B cell (primary cell): ENCODE measurements at regions not wholly inside any gene's neighbourhood (a gene's known extent, or its start where the extent isn't known, plus 50 kb on each side); places are given as distances from the start of the nearest gene placed in this dataset.

Source experiments
- ATAC-seq: fragments of 200-7000 bp; cut with Tn5 transposase; one replicate; pipeline ENCODE4 v1.10.0; 2021; ENCODE audit warnings: low read depth, mild to moderate bottlenecking, moderate number of reproducible peaks, moderate library complexity
- CTCF ChIA-PET: fragments of 350-600 bp; sonication (Branson Sonifier 250); formaldehyde crosslinking; loops from one replicate; lab custom pipeline; 2021; ENCODE audit warnings: antibody characterized with exemption, inconsistent platforms; lab: Charles Lee
- POLR2A ChIA-PET: fragments of 350-600 bp; sonication (Branson Sonifier 250); formaldehyde crosslinking; loops from one replicate; lab custom pipeline; 2021; ENCODE audit warnings: antibody characterized with exemption; lab: Charles Lee
- DNase-seq: peaks from one replicate; pipeline ENCODE4 v3.0.0; 2013
- H2AFZ ChIP-seq: 2 replicates; pipeline ENCODE4 v1.6.1; 2012; ENCODE audit warnings: mild to moderate bottlenecking, low read depth, low read length; ENCODE audit not compliant: insufficient read depth, poor library complexity, severe bottlenecking
- H3K27ac ChIP-seq, 2 donors: 1 replicate in 1 of 2; 2 replicates in 1 of 2; pipeline ENCODE4 v1.5.1; 2012 to 2013; ENCODE audit warnings: low read length in 2 of 2, mild to moderate bottlenecking in 2 of 2, moderate library complexity in 1 of 2
- H3K27me3 ChIP-seq, 4 experiments: fragments of 200-600 bp in 1 of 4; sonication (generic) in 1 of 4; replicated peaks in 1 of 4; 1 replicate in 2 of 4; 2 replicates in 2 of 4; pipeline versions ENCODE4 v1.6.1 to v1.7.0; 2013 to 2016; ENCODE audit warnings: low read length in 3 of 4, mild to moderate bottlenecking in 2 of 4, mixed read lengths in 1 of 4, moderate library complexity in 1 of 4; ENCODE audit not compliant: insufficient read depth in 4 of 4, control insufficient read depth in 3 of 4; ENCODE audit errors: control extremely low read depth in 1 of 4
- H3K36me3 ChIP-seq, 2 experiments: replicated peaks in 1 of 2; 1 replicate in 1 of 2; 2 replicates in 1 of 2; pipeline versions ENCODE4 v1.6.1 to v1.7.1; 2013; ENCODE audit warnings: low read length in 1 of 2; ENCODE audit not compliant: insufficient read depth in 2 of 2, control insufficient read depth in 1 of 2; ENCODE audit errors: control extremely low read depth in 1 of 2, extremely low read depth in 1 of 2
- H3K4me1 ChIP-seq, 2 donors: fragments of 200-600 bp in 1 of 2; sonication (generic) in 1 of 2; 1 replicate in 1 of 2; 2 replicates in 1 of 2; pipeline versions ENCODE4 v1.5.1 to v1.6.1; 2013 to 2017; ENCODE audit warnings: low read length in 2 of 2; ENCODE audit not compliant: control insufficient read depth in 2 of 2, insufficient read depth in 2 of 2
- H3K4me2 ChIP-seq: replicated peaks from 2 replicates; pipeline ENCODE3; 2012; ENCODE audit warnings: mild to moderate bottlenecking, low read depth, low read length; ENCODE audit not compliant: poor library complexity, severe bottlenecking
- H3K4me3 ChIP-seq, 5 experiments: fragments of 200-600 bp in 1 of 5; sonication (generic) in 1 of 5; 1 replicate in 3 of 5; 2 replicates in 2 of 5; pipeline versions ENCODE4 v1.5.1 to v1.7.0; 2011 to 2016; ENCODE audit warnings: low read length in 4 of 5, mild to moderate bottlenecking in 4 of 5, low read depth in 2 of 5, control low read depth in 1 of 5, moderate library complexity in 1 of 5; ENCODE audit not compliant: insufficient read depth in 1 of 5; ENCODE audit errors: control extremely low read depth in 1 of 5, extremely low read depth in 1 of 5
- H3K79me2 ChIP-seq: fragments of 200-600 bp; sonication (generic); one replicate; pipeline ENCODE4 v1.6.0; 2016; ENCODE audit warnings: low read length; ENCODE audit not compliant: control insufficient read depth, insufficient read depth
- H3K9ac ChIP-seq: fragments of 200-600 bp; sonication (generic); 2 replicates; pipeline ENCODE4 v1.6.1; 2017; ENCODE audit warnings: mild to moderate bottlenecking, low read length, moderate library complexity
- H3K9me3 ChIP-seq, 3 donors: one replicate each; pipeline versions ENCODE4 v1.6.1 to v1.7.1; 2013; ENCODE audit warnings: low read length in 2 of 3; ENCODE audit not compliant: control insufficient read depth in 2 of 3, insufficient read depth in 1 of 3; ENCODE audit errors: control extremely low read depth in 1 of 3
- H4K20me1 ChIP-seq: 2 replicates; pipeline ENCODE4 v1.6.0; 2012; ENCODE audit warnings: mild to moderate bottlenecking, low read length; ENCODE audit not compliant: insufficient read depth, control insufficient read depth, poor library complexity, severe bottlenecking
- H3K27ac Mint-ChIP-seq: one replicate; pipeline ENCODE4 v1.8.0; 2021; ENCODE audit warnings: mixed read lengths
- H3K27me3 Mint-ChIP-seq: one replicate; pipeline ENCODE4 v1.8.0; 2021; ENCODE audit warnings: mixed read lengths
- H3K4me1 Mint-ChIP-seq: one replicate; pipeline ENCODE4 v1.8.0; 2021; ENCODE audit warnings: mixed read lengths
- H3K4me3 Mint-ChIP-seq: one replicate; pipeline ENCODE4 v1.8.0; 2021; ENCODE audit warnings: mixed read lengths
- H3K9me3 Mint-ChIP-seq: one replicate; pipeline ENCODE4 v1.8.0; 2022; ENCODE audit warnings: mixed read lengths; ENCODE audit not compliant: insufficient read depth
- EZH2 ChIP-seq: IDR thresholded peaks from 2 replicates; pipeline ENCODE4 v1.6.1; 2012; ENCODE audit warnings: borderline replicate concordance, low read depth, mild to moderate bottlenecking, moderate library complexity, low read length; ENCODE audit not compliant: insufficient read depth, poor library complexity, severe bottlenecking
- WGBS: methylation state at CpG from one replicate; pipeline ENCODE4 v1.1.5; 2013; ENCODE audit warnings: missing lambda C conversion rate; ENCODE audit not compliant: insufficient coverage; 5-methylcytosine and 5-hydroxymethylcytosine counted together
- intact Hi-C: fragments of 100-400 bp; cut with micrococcal nuclease; formaldehyde crosslinking; loops from one replicate; pipeline ENCODE4 v1.10.0; 2022
- TF ChIP-seq, protein P1 (sequence below): fragments of 200-600 bp; IDR thresholded peaks from one replicate; pipeline ENCODE4 v1.8.0; 2022; ENCODE audit warnings: antibody characterized with exemption, mild to moderate bottlenecking

DNA sequence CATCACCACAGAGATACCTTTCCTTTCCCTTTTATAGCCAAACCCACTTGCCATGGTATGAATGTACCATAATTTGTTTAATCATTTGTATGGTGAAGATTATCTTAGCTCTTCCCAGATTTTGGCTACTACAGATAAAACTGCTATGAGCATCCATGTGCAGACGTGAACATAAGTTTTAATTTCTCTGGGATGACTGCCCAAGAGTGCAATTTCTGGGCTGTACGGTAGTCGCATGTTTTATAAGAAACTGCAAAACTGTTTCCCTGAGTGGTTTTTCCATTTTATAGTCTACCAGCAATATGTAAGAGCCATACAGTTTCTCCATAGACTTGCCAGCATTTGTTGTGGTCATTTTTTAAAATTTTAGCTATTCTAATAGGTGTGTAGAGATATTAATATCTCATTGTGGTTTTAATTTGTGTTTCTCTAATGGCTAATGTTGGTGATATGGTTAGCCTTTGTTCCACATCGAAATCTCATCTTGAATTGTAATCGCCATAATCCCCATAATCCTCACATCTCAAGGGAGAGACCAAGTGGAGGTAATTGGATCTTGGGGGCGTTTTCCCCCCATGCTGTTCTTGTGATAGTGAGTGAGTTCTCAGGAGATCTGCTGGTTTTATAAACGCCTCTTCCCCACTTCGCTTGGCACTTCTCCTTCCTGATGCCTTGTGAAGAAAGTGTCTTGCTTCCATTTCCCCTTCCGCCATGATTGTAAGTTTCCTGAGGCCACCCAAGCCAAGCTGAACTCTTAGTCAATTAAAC lies 628.5 kb upstream of the KLHL29 start:
- no peaks in the 10 kb centered on the region for H3K4me1 ChIP-seq
- TF ChIP-seq, protein P1, sequence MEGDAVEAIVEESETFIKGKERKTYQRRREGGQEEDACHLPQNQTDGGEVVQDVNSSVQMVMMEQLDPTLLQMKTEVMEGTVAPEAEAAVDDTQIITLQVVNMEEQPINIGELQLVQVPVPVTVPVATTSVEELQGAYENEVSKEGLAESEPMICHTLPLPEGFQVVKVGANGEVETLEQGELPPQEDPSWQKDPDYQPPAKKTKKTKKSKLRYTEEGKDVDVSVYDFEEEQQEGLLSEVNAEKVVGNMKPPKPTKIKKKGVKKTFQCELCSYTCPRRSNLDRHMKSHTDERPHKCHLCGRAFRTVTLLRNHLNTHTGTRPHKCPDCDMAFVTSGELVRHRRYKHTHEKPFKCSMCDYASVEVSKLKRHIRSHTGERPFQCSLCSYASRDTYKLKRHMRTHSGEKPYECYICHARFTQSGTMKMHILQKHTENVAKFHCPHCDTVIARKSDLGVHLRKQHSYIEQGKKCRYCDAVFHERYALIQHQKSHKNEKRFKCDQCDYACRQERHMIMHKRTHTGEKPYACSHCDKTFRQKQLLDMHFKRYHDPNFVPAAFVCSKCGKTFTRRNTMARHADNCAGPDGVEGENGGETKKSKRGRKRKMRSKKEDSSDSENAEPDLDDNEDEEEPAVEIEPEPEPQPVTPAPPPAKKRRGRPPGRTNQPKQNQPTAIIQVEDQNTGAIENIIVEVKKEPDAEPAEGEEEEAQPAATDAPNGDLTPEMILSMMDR = no peak
- TF ChIP-seq EZH2 = no peak
- no peaks in the 10 kb centered on the region for H3K9me3 Mint-ChIP-seq
- H3K4me3 ChIP-seq = no peak overlapping the region
- no peaks in the 10 kb centered on the region for H3K4me1 Mint-ChIP-seq
- DNase-seq (no peak), ATAC-seq (no peak)
- ChIA-PET CTCF (no interaction called here), POLR2A (no interaction called here)
- no peaks in the 10 kb centered on the region for H3K27me3 Mint-ChIP-seq
- H3K27ac Mint-ChIP-seq = no peak overlapping the region
- H2AFZ ChIP-seq = no peak overlapping the region
- H3K27ac ChIP-seq = no peak overlapping the region
- no peak overlapping the region for H3K4me2 ChIP-seq
- H3K27me3 ChIP-seq = no peaks in the 10 kb centered on the region
- H4K20me1 ChIP-seq = no peaks in the 10 kb centered on the region
- H3K36me3 ChIP-seq = no peaks in the 10 kb centered on the region
- no peaks in the 10 kb centered on the region for H3K9me3 ChIP-seq
- no peaks in the 10 kb centered on the region for H3K79me2 ChIP-seq
- no peak overlapping the region for H3K9ac ChIP-seq
- no peak overlapping the region for H3K4me3 Mint-ChIP-seq
- intact Hi-C loops = no loop called here
- 94% methylated on average over 2 of the region's 9 CpGs for WGBS

DNA sequence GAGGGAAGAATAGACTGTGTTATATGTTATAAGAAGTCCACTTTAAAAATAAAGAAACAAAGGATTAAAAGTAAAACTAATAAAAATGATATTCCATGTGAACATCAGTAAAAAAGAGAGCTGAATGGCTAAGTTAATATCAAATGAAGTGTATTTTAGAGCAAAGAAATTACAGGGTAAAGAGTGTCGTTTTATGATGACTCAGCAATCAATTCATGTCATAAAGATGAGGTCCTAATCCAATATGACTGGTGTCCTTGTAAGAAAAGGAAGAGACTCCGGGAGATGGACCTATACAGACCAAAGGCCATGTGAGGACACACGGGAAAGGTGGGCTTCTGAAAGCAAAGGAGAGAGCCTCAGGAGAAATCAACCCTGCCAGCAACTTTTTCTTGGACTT lies 615.5 kb upstream of the KLHL29 start:
- H3K9me3 ChIP-seq = no peaks in the 10 kb centered on the region
- no peak for DNase-seq
- Mint-ChIP-seq H3K27ac (no peak overlapping the region), H3K27me3 (no peaks in the 10 kb centered on the region), H3K4me1 (no peaks in the 10 kb centered on the region), H3K4me3 (no peak overlapping the region), H3K9me3 (peaks cover 2% of the 10 kb centered on the region)
- no peak for TF ChIP-seq EZH2
- TF ChIP-seq, protein P1 = no peak
- H3K27ac ChIP-seq = no peak overlapping the region
- no peaks in the 10 kb centered on the region for H3K4me1 ChIP-seq
- H3K36me3 ChIP-seq = no peaks in the 10 kb centered on the region
- POLR2A ChIA-PET = no interaction called here
- ATAC-seq = no peak
- no peak overlapping the region for H2AFZ ChIP-seq
- H3K4me3 ChIP-seq = no peak overlapping the region
- no peak overlapping the region for H3K4me2 ChIP-seq
- intact Hi-C loops = no loop called here
- CTCF ChIA-PET = no interaction called here
- H3K27me3 ChIP-seq = no peaks in the 10 kb centered on the region
- 69% methylated on average over 2 of the region's 3 CpGs for WGBS
- H4K20me1 ChIP-seq = no peaks in the 10 kb centered on the region
- H3K79me2 ChIP-seq = no peaks in the 10 kb centered on the region
- H3K9ac ChIP-seq = no peak overlapping the region
